ENCODE measurements at regions not wholly inside any gene's neighbourhood (a gene's known extent, or its start where the extent isn't known, plus 50 kb on each side); places are given as distances from the start of the nearest gene placed in this dataset.
"Not testable (repeated sequence)": the region's sequence is repeated elsewhere in the genome, so short reads cannot be mapped to it uniquely, and the experiment has no call there.

DNA sequence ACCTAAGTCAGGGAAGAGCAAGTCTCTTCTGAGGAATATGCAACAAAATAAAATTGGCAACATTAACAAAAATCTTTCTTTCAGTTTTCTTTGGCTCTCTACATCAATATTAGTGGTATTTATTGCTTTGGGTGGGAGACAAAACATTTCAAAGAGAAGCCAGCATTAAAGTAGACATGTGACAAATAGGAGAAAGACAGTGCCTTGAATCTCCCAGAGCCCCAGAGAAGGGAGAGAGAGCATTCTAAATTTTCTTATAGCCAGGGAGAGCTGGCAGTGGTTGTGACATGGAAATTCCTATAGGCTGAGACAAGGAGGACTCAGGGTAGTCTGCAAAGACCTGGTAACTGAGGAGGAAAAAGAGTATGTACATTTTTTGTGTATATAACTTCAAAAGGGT is 79.4 kb upstream of the NREP start:
- in situ Hi-C loops (cut with HindIII; ENCODE audit: low sequenced_read_pairs): no loop called here

DNA sequence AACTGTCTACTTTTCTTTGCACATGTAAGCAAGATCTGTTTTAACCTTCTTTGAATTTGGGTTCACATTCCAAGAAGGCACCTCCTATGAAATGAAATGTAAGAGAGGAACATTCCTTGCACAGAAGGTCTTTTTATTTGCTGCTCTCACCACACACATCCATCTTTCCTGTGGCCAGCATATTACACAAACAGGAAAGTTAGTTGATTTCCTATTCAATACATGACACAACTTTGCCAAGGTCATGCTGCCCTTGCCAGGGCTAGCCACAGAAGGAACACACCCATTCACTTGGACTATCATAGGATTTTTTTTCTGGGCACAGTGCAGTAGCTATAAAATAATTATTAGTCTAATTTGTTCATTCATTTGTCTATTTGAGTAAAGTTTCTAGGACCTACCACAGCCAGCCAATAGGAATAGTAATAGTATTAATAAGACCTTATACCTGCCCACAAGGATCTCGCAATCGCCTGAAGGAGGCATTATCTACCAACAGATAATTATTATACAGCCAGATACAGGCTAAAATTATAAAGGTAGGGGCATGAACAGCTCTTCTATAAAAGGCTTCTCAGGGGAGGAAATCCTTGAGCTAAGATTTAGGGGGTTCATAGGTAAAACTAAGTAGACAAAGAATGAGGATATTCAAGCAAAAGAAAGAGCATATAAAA is 78.1 kb upstream of the NREP start:
- in situ Hi-C loops (cut with HindIII; ENCODE audit: low sequenced_read_pairs): no loop called here

DNA sequence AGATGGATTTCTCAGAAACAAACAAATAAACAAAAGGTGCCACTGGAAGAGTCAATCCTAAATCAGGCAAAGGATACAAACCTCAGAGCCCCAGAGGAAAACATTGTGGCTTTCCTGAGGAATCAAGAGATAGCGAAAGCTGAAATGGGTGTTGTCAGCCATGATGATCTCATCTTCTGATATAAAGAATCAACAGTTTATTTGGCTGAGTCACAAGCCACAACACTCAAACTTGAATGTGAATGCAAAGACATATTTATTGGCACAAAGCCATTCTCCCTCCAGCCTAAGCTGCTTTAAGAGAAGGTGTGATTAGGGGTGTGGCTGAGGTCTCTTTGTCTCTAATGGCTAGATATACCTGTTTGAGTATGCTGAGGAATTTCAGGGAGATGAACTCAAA is 73.3 kb upstream of the NREP start:
- in situ Hi-C loops (cut with HindIII; ENCODE audit: low sequenced_read_pairs): no loop called here

DNA sequence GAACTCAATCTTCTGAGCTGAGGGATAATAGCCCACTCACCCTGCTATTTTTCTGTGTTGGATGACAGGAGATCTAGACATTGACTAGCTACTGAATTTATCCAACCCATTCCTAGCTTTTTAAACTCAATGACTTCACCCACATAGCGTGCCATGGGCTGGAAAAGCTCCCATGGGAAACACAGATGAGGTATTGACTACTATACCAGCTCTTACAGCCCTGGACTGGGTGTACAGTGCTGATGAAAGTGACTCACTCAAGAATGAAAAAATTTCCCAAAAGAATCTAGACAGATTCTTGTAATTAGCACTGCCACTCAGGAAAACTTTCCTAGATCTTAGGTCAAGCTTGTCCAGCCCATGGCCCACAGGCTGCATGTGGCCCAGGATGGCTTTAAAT is 72.7 kb upstream of the NREP start:
- in situ Hi-C loops (cut with HindIII; ENCODE audit: low sequenced_read_pairs): no loop called here

DNA sequence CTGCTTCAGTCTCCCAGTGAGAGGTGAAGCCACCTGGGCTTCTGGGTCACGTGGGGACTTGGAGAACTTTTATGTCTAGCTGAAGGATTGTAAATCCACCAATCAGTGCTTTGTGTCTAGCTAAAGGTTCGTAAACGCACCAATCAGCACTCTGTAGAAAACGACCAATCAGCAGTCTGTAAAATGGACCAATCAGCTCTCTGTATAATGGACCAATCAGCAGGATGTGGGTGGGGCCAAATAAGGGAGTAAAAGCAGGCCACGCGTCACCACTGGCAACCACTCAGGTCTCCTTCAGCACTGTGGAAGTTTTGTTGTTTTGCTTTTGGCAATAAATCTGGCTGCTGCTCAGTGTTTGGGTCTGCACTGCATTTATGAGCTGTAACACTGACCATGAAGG is 69.1 kb upstream of the NREP start:
- in situ Hi-C loops (cut with HindIII; ENCODE audit: low sequenced_read_pairs): no loop called here

DNA sequence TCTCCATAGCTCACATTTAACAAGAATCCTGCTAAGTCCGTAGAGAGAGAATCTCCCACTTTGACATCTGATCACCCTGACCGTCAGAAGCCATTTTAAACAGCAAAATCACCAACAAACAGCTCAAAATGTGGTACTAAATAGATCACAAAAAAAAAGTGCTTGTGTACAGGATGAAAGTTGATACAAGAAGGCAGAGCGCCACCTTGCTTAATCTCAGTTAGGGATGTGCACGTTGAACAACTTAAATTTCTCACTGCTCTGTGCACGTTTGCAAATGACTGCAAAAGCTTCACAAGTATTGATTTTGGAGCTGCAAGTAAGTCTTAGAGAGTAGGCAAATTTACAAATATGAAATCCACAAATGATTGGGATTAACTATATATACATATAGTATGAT is 63.1 kb upstream of the NREP start:
- in situ Hi-C loops (cut with HindIII; ENCODE audit: low sequenced_read_pairs): no loop called here

DNA sequence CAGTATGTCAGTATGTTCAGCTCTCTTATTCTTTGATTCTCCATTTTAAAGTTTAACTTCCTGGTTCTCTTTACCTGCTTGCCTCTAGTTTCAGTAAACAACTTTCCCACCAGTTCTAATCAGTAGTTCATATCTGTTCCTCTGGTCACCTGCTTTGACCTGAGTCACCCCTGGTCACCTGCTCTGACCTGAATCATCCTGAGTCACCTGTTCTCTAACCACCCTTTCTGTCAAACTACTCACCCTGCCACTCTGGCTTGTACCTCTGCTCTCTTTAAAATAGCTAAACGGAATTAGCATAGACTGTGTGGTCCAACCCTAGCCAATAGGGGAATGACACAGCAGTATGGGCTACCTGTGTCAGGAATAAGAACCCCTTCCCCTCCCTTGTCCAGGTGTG is 62.0 kb upstream of the NREP start:
- in situ Hi-C loops (cut with HindIII; ENCODE audit: low sequenced_read_pairs): not testable (repeated sequence)

DNA sequence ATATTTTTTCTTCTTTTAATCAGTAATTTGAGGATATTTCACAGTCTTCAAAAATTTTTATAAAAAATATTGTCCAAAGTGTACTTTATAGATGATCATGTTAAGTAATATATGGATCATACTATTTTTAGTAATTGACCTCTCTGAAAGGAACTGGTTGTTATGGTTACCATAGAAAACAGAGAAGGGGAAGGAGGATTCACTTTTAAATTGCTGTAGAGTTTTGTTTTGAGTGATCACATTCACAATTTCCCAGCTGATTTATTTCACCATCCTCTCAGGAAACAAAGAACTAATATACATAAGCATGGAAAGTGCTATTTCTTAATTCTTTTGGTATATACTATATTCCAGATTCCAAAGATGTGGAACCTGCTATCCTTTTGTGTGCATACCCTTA is 56.5 kb upstream of the NREP start:
- in situ Hi-C loops (cut with HindIII; ENCODE audit: low sequenced_read_pairs): no loop called here

DNA sequence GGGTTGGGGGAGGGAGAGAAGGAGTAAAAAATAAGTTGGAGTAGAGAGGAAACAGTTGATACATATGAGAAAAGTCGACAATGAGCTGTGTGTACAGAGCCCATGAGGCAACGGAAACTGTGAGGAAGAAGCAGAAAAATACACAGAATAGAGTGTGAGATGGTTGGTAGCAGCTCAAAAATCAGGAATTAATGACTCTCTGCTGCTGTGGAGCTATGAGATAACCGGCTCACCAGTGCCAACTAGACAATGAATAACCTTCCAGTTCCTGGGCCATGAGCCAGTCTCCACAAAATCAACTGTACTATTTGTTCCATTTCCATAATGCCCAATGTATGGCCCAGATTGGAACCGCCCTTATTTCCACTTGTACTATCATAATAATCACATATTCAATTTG is 53.1 kb upstream of the NREP start:
- in situ Hi-C loops (cut with HindIII; ENCODE audit: low sequenced_read_pairs): no loop called here

All from DLD1 (cell line).